Vagina (tissue), 2 donors: ENCODE measurements at regions not wholly inside any gene's neighbourhood (a gene's known extent, or its start where the extent isn't known, plus 50 kb on each side); places are given as distances from the start of the nearest gene placed in this dataset.

Experiments used
- CTCF ChIP-seq, 3 experiments: fragments of 450-650 bp in 2 of 3; fragments of 200-600 bp in 1 of 3; sonication (generic) in 1 of 3; IDR thresholded peaks; one replicate each; pipeline ENCODE4 v1.5.1; 2017 to 2019; ENCODE audit warnings: antibody characterized with exemption in 3 of 3, mild to moderate bottlenecking in 2 of 3, moderate library complexity in 2 of 3
- POLR2A ChIP-seq, 2 donors: fragments of 450-650 bp; IDR thresholded peaks; one replicate each; pipeline ENCODE4 v1.6.1; 2017; ENCODE audit warnings: antibody characterized with exemption in 2 of 2, mild to moderate bottlenecking in 2 of 2, moderate library complexity in 2 of 2
- POLR2AphosphoS5 ChIP-seq, 2 donors: sonication (generic); formaldehyde crosslinking; IDR thresholded peaks; one replicate each; pipeline ENCODE4 v1.9.0; 2017; ENCODE audit warnings: antibody characterized with exemption in 2 of 2, mild to moderate bottlenecking in 2 of 2, low read depth in 1 of 2; ENCODE audit not compliant: insufficient read depth in 1 of 2

GRCh38 chr1:34683616-34684015, 71.2 kb upstream of the GJB5 start:
- TF ChIP-seq CTCF (IDR thresholded peaks at IDR 0.05) (no peak), POLR2AphosphoS5 (IDR thresholded peaks at IDR 0.05; ENCODE audit: insufficient read depth in 1 of 2, low read depth in 1 of 2) (no peak), POLR2A (IDR thresholded peaks at IDR 0.05) (no peak)
